GM18868 (cell line): ENCODE measurements at regions not wholly inside any gene's neighbourhood (a gene's known extent, or its start where the extent isn't known, plus 50 kb on each side); places are given as distances from the start of the nearest gene placed in this dataset.
"Not testable (repeated sequence)": the region's sequence is repeated elsewhere in the genome, so short reads cannot be mapped to it uniquely, and the experiment has no call there.

Experiments used
- ATAC-seq: cut with Tn5 transposase; IDR thresholded peaks from one replicate; pipeline ENCODE4 v1.9.1; 2021; ENCODE audit warnings: mild to moderate bottlenecking, moderate library complexity; ENCODE audit not compliant: unreplicated experiment

DNA sequence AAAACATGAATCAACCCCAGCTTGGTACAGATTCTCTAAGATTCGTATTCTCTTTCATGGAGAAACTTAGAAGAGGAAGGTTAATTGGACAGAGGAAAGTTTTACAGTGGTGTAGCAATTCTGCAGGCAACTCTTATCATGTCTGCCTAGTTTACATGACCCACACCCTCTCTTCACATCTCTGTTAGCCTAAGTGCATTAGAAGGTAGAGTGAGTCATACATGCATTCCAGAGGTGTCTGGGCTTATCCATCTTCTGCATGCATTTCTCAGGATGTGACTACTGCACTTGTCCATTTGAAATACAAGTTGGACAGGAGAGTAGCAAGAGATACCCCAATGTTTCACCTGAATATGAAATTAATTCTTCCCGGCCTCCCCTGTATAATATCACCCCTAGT is 578.4 kb upstream of the NCAM2 start:
- no peak for ATAC-seq

DNA sequence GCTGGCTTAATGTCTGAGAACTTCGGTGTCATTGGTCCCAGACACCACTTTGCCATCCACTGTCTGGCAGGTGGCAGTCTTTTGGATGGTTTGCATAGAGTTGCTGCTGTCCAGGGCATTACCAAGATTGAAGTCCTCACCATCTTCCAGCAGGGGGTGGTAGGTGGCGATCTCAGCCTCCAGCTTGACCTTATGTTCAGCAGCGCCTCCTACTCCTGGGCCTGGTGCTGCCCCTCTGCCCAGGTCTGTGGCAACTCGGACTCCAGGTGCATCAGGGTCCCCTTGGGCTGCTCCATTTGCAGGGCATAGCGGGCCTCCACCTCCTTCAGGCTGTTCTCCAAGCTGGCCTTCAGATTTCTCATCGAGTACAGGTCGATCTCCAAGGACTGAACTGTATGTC is 573.3 kb upstream of the NCAM2 start:
- no peak for ATAC-seq

DNA sequence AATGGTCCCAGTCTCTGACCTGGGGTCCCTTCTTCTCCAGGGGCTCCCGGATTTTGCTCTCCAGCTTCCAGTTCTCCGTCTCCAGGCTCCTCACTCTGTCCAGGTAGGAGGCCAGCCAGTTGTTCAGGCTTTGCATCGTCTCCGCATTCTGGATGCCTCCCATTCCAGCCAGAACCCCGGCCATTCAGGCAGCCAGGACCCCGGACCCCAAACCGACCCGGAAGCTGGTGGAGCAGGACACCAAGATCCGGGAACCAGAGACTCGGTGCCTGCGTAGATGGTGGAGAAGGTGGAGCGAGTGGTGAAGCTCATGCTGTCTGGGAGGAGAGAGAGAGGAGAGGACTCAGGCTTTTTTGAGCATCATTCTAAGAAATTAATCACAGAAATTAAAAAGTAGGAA is 572.4 kb upstream of the NCAM2 start:
- no peak for ATAC-seq

DNA sequence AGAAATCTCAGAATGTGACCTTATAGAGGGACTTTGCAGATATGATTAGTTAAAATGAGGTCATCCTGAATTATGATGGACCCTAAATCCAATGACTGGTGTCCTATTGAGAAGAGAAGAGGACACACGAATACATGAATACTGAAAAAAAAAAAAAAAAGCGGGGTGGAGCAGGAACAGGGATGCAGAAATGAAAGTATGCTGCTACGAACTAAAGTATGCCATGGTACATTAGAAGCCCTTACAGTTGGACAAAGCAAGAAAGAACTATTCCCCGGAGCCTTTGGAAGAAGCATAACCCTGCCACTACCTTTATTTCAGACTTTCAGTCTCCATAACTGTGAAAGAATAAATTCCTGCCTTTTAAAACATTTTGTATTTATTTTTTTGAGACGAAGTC is 557.9 kb upstream of the NCAM2 start:
- no peak for ATAC-seq

DNA sequence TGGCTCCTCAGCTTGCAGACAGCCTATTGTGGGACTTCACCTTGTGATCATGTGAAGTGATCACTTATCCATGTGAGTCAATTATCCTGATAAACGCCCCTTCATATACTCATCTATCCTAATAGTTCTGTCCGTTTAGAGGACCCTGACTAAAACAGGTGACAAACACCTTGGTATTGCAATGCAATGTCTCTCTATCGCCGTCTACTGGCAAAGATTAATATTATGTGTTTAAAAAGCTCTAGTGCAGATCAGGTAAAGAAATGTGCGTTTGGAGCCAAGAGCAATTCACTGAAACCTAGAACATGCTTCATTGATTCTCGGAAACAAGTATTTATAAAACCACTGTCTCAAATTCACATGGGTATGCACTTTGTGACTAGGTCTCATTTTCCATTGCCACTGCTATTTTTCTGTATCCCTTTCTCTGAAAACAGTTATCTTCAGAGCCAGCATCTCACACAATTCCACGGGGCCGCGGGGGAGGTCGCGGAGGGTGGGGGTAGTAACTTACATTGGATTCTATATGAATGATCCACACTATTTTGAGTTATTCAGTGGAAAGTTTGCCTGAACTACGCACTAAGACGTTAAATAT is 554.6 kb upstream of the NCAM2 start:
- ATAC-seq, result no peak

DNA sequence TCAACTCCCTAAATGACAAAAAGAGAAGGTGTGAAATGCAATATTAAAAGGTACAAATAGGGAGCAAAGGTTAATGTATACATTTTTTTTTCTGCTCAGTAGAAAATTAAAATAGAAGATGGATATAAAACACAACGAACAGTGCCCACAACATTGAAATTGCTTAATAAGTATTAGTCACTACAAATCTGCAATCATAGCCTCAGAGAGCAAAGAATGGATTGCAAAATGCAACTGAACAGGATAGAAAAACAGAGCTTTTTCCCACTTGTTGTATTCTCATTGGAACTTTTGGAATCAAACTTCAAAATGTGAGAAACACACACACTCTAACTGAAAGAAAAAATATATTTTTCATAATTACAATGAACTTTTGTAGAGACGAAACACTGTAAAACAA is 552.2 kb upstream of the NCAM2 start:
- no peak for ATAC-seq

DNA sequence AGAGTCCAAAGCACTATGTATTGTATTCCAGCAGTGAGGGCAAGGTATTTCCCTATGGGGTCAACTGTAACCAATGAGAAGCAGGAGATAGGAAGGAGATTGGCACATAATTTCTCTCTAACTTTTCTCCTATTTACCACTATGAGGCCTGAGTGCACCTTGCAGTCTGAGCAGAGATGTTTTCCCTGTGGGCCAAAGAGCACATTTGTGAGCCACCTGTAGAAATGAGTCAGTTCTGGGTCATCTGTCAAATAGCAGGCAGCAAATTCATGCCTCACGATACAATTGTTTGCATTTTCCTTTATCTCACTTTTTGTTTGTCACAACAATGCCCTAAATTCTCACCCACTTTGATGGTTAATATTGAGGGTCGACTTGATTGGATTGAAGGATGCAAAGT is 547.2 kb upstream of the NCAM2 start:
- no peak for ATAC-seq

DNA sequence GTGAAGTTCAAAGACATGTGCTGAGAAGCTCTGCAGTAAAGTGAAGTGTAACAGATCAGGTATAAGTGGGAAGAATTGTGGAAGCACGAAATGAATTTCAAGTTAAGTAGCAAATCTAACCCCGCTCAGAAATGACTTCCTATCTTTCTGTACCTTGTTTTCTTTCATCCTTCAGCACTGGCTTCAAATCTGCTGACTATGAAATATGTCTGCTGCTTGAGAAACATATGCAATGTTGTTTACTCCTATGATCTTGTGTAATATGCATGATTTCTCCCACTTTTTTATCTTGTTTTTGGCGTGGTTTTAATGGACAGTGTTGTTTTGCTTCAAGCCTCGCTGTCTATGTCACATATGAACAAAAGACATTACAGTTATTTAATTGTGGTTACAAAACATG is 545.3 kb upstream of the NCAM2 start:
- no peak for ATAC-seq

DNA sequence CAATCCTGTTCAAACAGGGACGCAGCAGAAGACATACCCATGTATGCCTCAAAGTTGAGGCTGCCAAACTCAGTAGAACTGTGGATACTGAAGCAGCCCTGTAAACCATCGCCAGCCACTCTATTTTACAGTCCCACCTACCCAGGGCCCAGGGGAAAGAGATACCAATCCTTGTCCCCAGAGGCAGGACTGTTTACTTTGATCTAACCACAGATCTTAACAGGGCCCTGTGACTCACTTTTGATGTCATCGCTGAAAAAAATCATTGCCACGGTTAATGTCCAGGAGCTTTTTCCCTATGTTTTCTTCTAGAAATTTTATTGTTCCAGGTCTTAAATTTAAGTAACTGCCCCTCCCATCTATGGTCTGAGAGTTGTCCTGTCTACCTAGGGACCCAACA is 538.4 kb upstream of the NCAM2 start:
- no peak for ATAC-seq

DNA sequence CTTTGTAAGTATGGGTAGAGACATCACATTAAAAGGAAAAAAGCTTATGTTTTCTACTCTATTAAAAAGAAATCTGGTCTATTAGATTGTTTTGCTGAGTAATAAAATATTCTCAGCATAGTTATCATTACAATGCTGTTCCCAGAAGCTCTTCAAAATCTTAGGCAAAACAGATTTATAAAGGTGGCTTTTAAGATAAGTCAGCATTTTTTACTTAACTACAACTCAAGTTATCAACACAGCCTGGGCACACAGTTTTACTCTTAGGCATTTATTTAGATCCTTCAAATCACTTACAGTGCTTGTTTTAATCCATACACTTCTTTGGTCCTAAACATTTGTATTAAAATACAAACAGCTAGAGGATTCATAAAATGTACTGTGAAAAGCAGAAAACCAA is 534.8 kb upstream of the NCAM2 start:
- ATAC-seq, result no peak

DNA sequence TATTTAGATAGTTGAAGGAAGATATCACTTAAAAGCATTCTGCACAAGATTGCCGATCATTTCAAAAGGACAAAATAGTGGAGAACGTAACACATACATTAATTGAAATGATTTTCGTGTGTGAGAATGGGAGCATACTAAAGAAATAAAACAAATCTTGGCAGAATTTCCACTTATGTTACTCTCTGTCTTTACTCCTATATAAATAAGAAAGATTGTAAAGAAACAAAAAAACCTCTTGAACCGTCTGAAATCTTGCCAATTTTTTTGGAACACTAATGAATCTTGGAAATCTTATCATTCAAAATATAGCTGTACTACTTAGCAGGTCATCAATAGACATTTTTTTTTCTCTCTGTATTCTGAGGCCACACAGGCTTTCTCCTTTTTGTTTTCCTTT is 528.8 kb upstream of the NCAM2 start:
- ATAC-seq, result no peak

DNA sequence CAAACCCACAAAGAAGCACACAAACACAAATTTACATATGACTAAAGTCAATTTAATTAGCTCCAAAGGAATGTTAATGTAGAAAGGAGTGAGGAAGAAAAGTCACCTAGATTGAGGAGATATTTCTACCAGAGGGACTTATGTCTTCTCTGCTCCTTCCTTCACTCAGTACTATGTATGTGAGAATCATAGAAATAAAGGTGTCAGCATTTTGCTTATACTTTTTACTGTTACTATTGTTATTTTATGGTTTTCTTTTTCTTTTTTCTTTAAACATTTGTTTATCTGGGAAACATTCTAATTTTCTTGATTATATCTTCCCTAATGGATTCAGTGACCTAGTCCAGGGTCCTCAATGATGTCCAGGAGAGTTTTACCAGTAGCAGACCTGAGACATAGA is 511.9 kb upstream of the NCAM2 start:
- no peak for ATAC-seq

DNA sequence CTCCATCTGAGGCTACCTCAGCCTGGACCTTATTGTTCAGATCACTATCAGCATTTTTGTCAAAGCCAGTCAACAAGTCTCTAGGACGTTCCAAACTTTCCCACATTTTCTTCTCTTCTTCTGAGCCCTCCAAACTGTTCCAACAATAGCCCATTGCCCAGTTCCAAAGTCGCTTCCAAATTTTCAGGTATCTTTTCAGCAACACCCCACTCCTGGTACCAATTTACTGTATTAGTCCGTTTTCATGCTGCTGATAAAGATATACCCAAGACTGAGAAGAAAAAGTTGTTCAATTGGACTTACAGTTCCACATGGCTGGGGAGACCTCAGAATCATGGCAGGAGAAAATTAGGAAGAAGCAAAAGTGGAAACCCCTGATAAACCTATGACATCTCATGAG is 495.3 kb upstream of the NCAM2 start:
- not testable (repeated sequence) for ATAC-seq

DNA sequence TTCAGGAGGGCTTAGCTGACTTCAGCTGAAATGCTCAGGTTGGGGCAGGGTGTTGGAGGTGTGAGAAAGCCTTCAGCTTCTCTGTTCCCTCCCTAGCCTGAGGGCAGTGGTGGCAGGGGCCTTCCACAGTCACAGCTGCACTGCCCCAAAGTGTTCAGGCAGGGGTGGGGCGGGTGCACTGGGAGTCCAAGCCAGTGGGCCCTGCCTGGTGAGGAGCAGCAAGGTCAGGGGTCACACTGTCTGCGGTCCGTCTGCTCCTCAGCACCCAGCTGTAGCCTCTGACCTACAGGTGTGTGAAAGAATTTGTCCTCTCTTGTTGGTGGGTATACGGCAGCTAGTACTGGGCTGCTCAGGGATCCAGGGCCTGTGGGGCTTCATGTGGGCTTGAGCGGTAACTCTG is 490.4 kb upstream of the NCAM2 start:
- ATAC-seq, result no peak

DNA sequence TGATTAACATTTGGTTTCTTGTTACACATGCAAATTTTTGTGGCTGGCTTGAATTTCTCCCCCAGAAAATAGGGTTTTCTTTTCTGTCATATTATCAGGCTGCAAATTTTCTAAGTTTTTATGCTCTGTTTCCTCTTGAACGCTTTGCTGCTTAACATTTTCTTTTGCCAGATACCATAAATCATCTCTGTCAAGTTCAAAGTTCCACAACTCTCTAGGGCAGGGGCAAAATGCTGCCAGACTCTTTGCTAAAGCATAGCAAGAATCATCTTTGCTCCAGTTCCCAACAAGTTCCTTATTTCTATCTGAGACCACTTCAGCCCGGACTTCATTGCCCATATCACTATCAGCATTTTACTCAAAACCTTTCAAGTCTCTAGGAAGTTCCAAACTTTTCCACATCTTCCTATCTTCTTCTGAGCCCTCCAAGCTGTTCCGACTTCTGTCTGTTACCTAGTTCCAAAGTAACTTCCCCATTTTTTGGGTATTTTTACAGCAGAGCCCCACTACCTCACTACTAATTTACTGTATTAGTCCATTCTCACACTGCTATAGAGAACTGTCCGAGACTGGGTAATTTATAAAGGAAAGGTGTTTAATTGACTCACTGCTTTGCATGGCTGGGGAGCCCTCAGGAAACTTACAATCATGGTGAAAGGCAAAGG is 486.9 kb upstream of the NCAM2 start:
- no peak for ATAC-seq

DNA sequence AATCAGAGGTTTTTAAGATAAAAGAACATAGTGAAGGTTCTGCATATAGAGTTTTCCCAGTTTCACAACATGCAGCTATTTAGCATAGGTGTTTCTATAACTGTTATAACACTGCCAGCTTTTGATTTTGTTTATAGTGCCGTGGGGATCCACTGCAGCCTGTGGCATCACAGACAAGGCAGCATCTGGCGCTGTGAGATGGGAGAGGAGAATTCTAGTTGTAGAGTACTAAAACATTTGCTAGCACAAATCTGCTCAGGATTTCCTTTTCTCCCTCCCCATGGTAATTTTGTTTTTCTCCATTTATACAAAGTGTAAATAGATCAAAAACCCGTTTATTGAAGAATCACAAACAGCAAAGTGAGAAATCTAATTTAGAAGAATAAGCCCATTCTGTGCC is 482.8 kb upstream of the NCAM2 start:
- ATAC-seq, result no peak

DNA sequence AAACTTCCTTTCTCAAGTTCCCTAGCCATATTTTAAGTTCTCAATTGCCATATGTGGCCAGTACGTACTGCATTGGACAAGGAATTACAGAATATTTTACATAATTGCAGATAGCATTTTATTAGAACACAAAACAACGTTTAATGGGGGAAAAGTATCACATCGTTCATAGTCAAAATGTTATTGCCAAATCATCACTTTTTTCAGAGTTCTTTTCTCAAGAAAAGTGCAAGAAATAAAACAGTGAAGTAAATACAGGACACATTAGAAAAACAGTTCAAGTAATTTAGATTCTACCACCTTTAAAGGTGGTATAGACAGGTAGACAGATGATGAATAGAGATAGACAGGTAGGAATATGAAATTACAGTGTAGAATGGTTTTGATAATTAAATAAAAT is 479.1 kb upstream of the NCAM2 start:
- no peak for ATAC-seq

DNA sequence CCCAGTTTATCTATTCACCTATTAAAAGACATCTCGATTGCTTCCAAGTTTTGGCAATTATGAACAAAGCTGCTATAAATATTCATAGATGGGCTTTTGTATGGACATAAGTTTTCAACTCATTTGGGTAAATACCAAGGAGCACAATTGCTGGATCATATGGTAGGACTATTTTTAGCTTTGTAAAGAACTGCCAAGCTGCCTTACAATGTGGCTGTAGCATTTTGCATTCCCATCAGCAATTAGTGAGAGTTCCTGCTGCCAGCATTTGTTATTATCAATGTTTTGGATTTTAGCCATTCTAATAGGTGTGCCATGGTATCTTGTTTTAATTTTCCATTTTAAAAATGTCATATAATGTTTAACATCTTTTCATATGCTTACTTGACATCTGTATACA is 475.6 kb upstream of the NCAM2 start:
- no peak for ATAC-seq

DNA sequence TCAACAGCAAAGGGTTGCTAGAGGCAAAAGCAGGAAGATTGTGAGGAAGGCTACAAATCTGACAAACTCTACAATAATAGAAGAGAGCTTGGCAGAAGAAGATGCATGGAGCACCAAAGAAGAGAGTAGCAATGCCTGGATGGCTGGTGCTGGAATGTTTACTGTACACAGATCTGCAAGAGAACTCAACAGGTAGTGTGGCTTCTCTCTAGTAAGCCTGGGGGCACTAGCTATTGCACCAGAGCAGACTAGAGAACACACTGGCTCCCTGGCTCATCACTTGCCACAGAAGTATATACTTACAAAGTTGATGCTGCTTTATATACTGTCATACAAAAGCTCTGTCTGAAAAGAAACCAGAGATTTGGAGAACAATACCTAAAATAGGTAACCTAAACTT is 475.0 kb upstream of the NCAM2 start:
- ATAC-seq, result no peak

DNA sequence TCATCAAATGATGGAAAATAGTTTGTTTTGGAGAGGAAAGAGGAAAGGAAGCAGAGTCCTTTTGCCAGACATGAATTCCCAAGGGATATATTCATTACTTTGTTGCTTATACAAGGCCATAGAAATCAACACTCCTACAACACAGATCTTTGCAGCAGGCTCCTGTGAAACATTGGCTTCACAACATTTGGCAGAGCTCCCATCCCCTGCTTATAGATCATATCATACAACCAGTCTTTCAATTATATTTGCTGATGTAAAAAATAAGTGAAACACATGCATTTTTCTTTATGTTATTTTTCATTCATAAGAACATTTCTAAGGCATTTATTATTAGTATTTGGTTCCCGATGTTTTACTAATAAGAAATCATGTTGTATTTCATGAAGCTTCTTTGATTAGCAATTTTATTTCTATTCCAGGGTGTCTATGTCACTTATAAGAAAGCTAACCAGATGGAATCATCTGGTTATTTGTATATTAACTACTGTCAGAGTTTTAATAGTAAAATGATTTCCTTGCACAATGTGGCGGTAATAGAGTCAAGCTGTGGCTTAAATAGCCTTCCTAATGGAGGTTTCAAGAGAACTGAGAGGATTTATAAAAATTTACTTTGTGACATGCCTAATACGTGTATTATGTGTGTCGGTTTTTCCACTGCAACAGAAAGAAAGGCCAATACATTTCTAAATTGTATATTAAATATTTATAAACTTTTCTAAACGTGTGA is 470.3 kb upstream of the NCAM2 start:
- ATAC-seq, result no peak

DNA sequence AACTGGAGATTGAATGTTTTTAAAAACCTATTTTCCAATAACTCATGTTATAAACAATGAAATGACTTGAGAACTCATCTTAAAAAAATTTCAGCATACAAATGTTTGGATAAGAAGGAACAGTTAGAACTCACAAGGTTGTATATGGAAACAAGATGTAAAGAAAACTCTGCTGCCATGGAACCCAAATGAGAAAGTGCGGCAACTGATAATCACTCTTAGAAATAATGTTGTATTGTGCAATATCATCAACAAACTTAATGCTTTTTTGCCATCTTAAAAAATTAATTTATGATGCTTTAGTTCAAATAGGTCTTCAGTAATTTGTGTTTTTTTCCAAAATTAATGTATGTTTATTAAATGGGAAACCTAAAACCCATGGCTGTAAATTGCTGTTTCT is 461.1 kb upstream of the NCAM2 start:
- no peak for ATAC-seq

DNA sequence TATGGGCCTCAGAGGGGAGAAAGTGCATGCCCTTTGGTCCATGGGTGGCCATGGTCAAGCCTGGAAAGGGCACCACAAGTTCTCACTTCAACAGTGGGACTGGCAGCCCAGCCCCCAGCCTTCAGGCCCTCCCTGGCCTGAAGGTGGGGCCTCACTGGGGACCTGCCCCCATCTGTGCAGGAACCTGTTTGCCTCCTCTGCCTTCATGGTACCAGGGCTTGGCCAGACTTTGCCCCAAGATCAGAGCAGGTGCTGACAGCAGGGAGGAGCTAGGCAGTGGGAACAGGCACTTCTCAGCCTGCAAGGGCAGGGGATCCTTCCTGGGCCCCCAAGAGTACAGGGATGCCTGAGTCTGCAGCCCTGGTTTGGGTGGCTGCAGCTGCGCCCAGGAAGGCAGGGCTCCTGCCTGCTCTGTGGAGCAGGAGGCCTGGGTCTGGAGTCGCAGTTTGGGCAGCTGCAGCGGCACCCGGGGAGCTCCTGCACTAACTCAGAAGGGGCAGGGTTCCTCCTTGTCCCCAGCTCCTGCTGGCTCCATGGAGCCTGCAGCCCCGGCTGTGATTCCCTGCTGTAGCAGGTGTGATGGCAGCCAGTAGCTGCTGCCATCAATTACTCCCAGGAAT is 460.1 kb upstream of the NCAM2 start:
- ATAC-seq, result no peak
